OCI-LY1 (cell line): ENCODE measurements at regions not wholly inside any gene's neighbourhood (a gene's known extent, or its start where the extent isn't known, plus 50 kb on each side); places are given as distances from the start of the nearest gene placed in this dataset.

Experiments used
- EZH2 ChIP-seq: fragments of 200-600 bp; sonication (generic), shearing (Covaris generic); IDR thresholded peaks from 2 replicates; pipeline ENCODE4 v1.8.0; 2017; ENCODE audit warnings: borderline replicate concordance, mixed run types, mild to moderate bottlenecking, antibody characterized with exemption, low read length, moderate library complexity, mixed read lengths
- TF ChIP-seq, protein P1 (sequence below): fragments of 200-600 bp; sonication (generic), shearing (Covaris generic); IDR thresholded peaks from 2 replicates; pipeline ENCODE4 v1.5.1; 2017; ENCODE audit warnings: mild to moderate bottlenecking, antibody characterized with exemption, low read length, moderate library complexity, mixed read lengths

DNA sequence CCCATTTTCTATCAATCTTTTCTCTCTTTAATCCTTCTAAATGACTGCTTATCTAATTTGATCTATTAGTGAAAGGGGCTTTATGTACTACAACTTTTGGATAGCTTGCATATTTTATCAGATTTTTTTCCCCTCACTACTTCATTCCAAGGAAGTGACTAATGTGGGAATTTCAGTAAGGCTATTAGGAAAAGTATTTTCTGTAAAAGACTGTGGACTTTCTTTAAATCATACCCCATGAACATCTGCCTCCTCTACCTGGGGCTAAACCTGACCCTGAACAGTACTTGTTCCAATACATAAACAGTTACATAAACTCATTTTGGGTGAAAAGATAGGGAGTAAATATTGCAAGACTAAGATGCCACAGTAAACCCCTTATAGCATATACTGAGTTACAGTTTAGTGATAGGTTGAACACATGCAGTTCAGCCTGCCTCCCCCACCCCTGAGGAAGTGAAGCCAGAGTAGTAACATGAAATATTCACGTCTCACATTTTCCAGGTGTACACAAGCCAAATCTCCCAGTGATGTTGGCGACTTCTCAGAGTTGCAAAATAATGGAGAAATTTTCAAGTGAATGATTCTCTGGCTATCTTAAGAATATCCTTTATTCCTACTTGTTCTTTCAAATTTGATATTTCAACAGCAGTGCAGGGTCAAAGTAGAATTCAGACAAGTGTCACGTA is 590.9 kb upstream of the ZEB2 start:
- TF ChIP-seq, protein P1, sequence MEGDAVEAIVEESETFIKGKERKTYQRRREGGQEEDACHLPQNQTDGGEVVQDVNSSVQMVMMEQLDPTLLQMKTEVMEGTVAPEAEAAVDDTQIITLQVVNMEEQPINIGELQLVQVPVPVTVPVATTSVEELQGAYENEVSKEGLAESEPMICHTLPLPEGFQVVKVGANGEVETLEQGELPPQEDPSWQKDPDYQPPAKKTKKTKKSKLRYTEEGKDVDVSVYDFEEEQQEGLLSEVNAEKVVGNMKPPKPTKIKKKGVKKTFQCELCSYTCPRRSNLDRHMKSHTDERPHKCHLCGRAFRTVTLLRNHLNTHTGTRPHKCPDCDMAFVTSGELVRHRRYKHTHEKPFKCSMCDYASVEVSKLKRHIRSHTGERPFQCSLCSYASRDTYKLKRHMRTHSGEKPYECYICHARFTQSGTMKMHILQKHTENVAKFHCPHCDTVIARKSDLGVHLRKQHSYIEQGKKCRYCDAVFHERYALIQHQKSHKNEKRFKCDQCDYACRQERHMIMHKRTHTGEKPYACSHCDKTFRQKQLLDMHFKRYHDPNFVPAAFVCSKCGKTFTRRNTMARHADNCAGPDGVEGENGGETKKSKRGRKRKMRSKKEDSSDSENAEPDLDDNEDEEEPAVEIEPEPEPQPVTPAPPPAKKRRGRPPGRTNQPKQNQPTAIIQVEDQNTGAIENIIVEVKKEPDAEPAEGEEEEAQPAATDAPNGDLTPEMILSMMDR: no peak
- TF ChIP-seq EZH2: no peak
